ES-I3 (cell line): ENCODE measurements at regions not wholly inside any gene's neighbourhood (a gene's known extent, or its start where the extent isn't known, plus 50 kb on each side); places are given as distances from the start of the nearest gene placed in this dataset.

ENCODE experiments used
- H3K36me3 ChIP-seq: 2 replicates; pipeline ENCODE4 v1.6.1; 2013; ENCODE audit warnings: mild to moderate bottlenecking, low read length, control low read depth, moderate library complexity; ENCODE audit not compliant: insufficient read depth
- H3K4me1 ChIP-seq: 2 replicates; pipeline ENCODE4 v1.6.1; 2013; ENCODE audit warnings: mild to moderate bottlenecking, control low read depth, low read length; ENCODE audit not compliant: insufficient read depth
- H3K9ac ChIP-seq: 2 replicates; pipeline ENCODE4 v1.6.1; 2013; ENCODE audit warnings: low read depth, mild to moderate bottlenecking, low read length, moderate library complexity
- H3K9me3 ChIP-seq: 2 replicates; pipeline ENCODE4 v1.6.1; 2013; ENCODE audit warnings: mild to moderate bottlenecking, low read length, moderate library complexity; ENCODE audit not compliant: control insufficient read depth, insufficient read depth

- Histone ChIP-seq H3K9me3 (no peaks in the 10 kb centered on the region), H3K9ac (no peak overlapping the region), H3K36me3 (no peaks in the 10 kb centered on the region)
Observed at GRCh38 chr2:191526953-191527556, 150.9 kb upstream of the NABP1 start.

GRCh38 chr2:191530618-191531017 is 147.3 kb upstream of the NABP1 start:
- Histone ChIP-seq H3K36me3 (no peaks in the 10 kb centered on the region), H3K9me3 (no peaks in the 10 kb centered on the region), H3K9ac (no peak overlapping the region), H3K4me1 (no peaks in the 10 kb centered on the region)

More at GRCh38 chr2:191526953-191527556, 150.9 kb upstream of the NABP1 start:
- H3K4me1 ChIP-seq, result no peaks in the 10 kb centered on the region

GRCh38 chr2:191533693-191534180 is 144.2 kb upstream of the NABP1 start:
- Histone ChIP-seq H3K9me3 (no peaks in the 10 kb centered on the region), H3K9ac (no peak overlapping the region), H3K4me1 (no peaks in the 10 kb centered on the region), H3K36me3 (no peaks in the 10 kb centered on the region)

- Histone ChIP-seq H3K4me1 (peaks cover 7% of the 10 kb centered on the region), H3K36me3 (no peaks in the 10 kb centered on the region), H3K9me3 (no peaks in the 10 kb centered on the region), H3K9ac (no peak overlapping the region)
Observed at GRCh38 chr2:191537921-191538320, 140.0 kb upstream of the NABP1 start.

- peaks cover 7% of the 10 kb centered on the region for H3K4me1 ChIP-seq
- no peaks in the 10 kb centered on the region for H3K9me3 ChIP-seq
- H3K36me3 ChIP-seq, result no peaks in the 10 kb centered on the region
- no peak overlapping the region for H3K9ac ChIP-seq
Observed at GRCh38 chr2:191538334-191538903, 139.5 kb upstream of the NABP1 start.

- Histone ChIP-seq H3K36me3 (no peaks in the 10 kb centered on the region), H3K9me3 (no peaks in the 10 kb centered on the region), H3K4me1 (peaks cover 7% of the 10 kb centered on the region), H3K9ac (no peak overlapping the region)
Observed at GRCh38 chr2:191539068-191539467, 138.9 kb upstream of the NABP1 start.

GRCh38 chr2:191540681-191541080 is 137.3 kb upstream of the NABP1 start:
- Histone ChIP-seq H3K9me3 (no peaks in the 10 kb centered on the region), H3K9ac (no peak overlapping the region), H3K4me1 (peaks cover 11% of the 10 kb centered on the region), H3K36me3 (no peaks in the 10 kb centered on the region)

GRCh38 chr2:191543708-191544107 is 134.2 kb upstream of the NABP1 start:
- Histone ChIP-seq H3K9ac (no peak overlapping the region), H3K36me3 (no peaks in the 10 kb centered on the region), H3K4me1 (peaks cover 11% of the 10 kb centered on the region), H3K9me3 (no peaks in the 10 kb centered on the region)

- peaks cover 7% of the 10 kb centered on the region for H3K4me1 ChIP-seq
- no peak overlapping the region for H3K9ac ChIP-seq
- H3K9me3 ChIP-seq, result no peaks in the 10 kb centered on the region
- no peaks in the 10 kb centered on the region for H3K36me3 ChIP-seq
Observed at GRCh38 chr2:191544461-191545062, 133.4 kb upstream of the NABP1 start.

GRCh38 chr2:191545361-191545760 is 132.6 kb upstream of the NABP1 start:
- Histone ChIP-seq H3K9ac (no peak overlapping the region), H3K4me1 (0 out of 2 replicates have a peak, but pooled peaks cover 4% of the 10 kb centered on the region), H3K36me3 (no peaks in the 10 kb centered on the region), H3K9me3 (no peaks in the 10 kb centered on the region)

GRCh38 chr2:191552066-191552465 is 125.9 kb upstream of the NABP1 start:
- H3K4me1 ChIP-seq, result peaks cover 5% of the 10 kb centered on the region; the same call in 1 of the 2 replicates
- H3K9me3 ChIP-seq, result no peaks in the 10 kb centered on the region
- H3K36me3 ChIP-seq, result no peaks in the 10 kb centered on the region
- H3K9ac ChIP-seq, result no peak overlapping the region

GRCh38 chr2:191554240-191554639 is 123.7 kb upstream of the NABP1 start:
- Histone ChIP-seq H3K4me1 (peaks cover 5% of the 10 kb centered on the region; the same call in 1 of the 2 replicates), H3K9ac (no peak overlapping the region), H3K9me3 (no peaks in the 10 kb centered on the region), H3K36me3 (no peaks in the 10 kb centered on the region)

- Histone ChIP-seq H3K9me3 (no peaks in the 10 kb centered on the region), H3K4me1 (peaks cover 5% of the 10 kb centered on the region; the same call in 1 of the 2 replicates), H3K36me3 (no peaks in the 10 kb centered on the region), H3K9ac (no peak overlapping the region)
Observed at GRCh38 chr2:191555092-191555742, 122.7 kb upstream of the NABP1 start.

- Histone ChIP-seq H3K9ac (no peak overlapping the region), H3K4me1 (peaks cover 5% of the 10 kb centered on the region; the same call in 1 of the 2 replicates), H3K9me3 (no peaks in the 10 kb centered on the region), H3K36me3 (no peaks in the 10 kb centered on the region)
Observed at GRCh38 chr2:191556463-191556862, 121.5 kb upstream of the NABP1 start.
